ENCODE measurements at regions not wholly inside any gene's neighbourhood (a gene's known extent, or its start where the extent isn't known, plus 50 kb on each side); places are given as distances from the start of the nearest gene placed in this dataset.
A peak's percentile ranks its signal among the peaks of the same experiment; 100 is the strongest.

DNA sequence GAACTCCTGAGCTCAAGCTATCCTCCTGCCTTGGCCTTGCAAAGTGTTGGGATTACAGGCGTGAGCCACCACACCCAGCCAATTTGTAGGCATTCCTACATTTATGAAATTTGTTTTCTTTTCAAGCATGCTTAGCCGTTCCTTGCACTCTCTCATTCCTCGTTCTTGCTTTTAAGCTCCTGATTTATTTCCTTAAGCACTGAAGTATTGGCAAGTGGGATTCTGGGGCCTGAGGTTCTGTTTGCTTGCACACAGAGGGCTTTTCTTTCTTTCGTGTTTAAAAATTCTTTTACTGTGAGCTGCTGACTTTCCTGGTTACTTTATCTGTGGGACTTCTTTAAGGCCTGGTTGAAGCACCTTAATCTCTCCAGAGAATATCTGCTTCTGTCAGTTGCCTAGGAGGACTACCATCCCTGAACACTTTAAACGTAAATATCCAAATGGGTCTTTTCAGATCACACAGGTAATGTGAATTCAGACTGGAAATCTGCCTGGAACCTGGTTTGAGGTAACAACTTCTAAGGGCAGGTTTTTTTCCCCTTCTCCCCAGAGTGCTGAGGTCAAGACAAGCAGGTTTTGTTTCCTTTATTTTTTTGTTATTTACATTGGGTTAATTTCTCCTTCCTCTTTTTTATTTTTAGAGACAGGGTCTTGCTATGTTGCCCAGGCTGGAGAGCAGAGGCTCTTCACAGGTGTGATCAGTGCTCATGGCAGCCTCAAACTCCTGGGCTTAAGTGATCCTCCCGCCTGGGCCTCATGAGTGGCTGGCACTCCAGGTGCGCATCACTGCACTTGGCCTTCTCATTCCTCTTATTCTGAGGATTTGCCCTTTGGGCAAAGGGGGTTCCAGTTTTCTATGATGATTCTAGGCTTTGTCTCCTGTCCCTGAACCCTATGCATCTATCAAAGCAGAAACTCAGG, 102.9 kb downstream of the PFKFB3 start:
- Mint-ChIP-seq H3K4me3 (peak overlapping the region; percentile 8 to 56), H3K9me3 (peaks cover 5 to 8% of the 10 kb centered on the region in 2 donors), H3K4me1 (peaks cover 26 to 40% of the 10 kb centered on the region in 2 donors), H3K27me3 (no peaks in the 10 kb centered on the region), H3K27ac (peak overlapping the region; percentile 65), H3K36me3 (peaks cover 8 to 16% of the 10 kb centered on the region in 2 donors)
- DNase-seq (peak; percentile 23), ATAC-seq (replicated peaks) (peak; percentile 64 to 67)

DNA sequence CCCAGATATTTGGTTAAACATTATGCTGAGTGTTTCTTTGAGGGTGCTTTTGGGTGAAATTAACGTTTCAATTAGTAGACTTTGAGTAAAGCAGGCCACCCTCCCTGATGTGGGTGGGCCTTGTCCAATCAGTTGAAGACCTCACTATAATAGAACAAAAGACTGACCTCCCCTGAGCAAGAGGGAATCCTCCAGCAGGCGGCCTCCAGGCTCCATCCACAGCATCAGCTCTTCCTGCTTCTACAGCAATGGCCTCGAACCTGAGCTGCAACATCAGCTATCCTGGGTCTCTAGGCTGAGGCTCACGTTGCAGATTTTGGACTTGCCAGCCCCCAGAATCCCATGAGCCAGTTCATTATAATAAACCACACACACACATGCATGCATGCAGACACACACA, 104.2 kb downstream of the PFKFB3 start:
- Mint-ChIP-seq H3K4me1 (peaks cover 20 to 34% of the 10 kb centered on the region in 2 donors), H3K27me3 (no peaks in the 10 kb centered on the region), H3K9me3 (peaks cover 4 to 5% of the 10 kb centered on the region in 2 donors), H3K36me3 (peaks cover 8 to 13% of the 10 kb centered on the region in 2 donors), H3K27ac (peak overlapping the region; percentile 14), H3K4me3 (no peak overlapping the region)
- DNase-seq (no peak), ATAC-seq (replicated peaks) (no peak)

DNA sequence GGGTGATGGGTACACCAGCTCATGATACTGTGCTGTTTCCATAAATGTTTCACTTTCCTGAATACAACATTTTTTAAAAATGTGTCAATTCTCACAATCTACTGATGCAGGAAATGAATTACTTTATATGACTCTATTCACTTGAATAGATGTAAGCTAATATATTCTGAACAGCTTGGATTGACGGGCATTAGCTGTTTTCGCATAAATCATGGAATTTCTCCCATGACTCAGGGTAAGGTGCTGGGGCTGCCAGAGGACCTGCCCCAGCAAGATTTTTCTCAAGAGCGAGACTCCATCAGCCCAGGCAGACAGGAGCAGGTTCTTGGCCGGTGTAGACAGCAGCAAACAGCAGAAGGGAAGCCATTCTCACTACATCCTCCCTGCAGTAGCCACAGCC, 107.1 kb downstream of the PFKFB3 start:
- Mint-ChIP-seq H3K36me3 (peaks cover 7 to 8% of the 10 kb centered on the region in 2 donors), H3K27me3 (no peaks in the 10 kb centered on the region), H3K4me3 (no peak overlapping the region), H3K9me3 (peaks cover 4 to 5% of the 10 kb centered on the region in 2 donors), H3K4me1 (peaks cover 23 to 38% of the 10 kb centered on the region in 2 donors), H3K27ac (no peak overlapping the region)
- no peak for DNase-seq
- ATAC-seq (replicated peaks): no peak

DNA sequence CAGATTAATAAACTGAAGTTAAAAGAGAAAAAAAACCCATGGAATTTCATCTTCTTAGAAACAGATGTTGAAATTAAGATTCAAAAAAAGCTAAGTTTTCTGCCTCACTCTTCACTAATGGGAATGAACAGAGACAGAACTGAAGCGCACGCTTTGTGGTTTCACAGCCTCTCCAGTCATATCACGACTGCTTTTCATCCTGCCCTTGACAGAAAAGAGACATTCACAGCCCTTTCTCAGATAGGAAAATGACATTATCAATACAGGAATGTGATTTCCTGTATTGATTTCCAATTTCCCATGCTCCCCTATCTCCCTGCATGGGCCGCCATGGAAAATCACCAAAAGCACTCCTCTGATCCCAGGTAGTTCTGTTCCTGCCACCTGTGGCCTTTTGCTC, 108.2 kb downstream of the PFKFB3 start:
- no peaks in the 10 kb centered on the region for H3K27me3 Mint-ChIP-seq
- ATAC-seq (replicated peaks): peak; percentile 34 to 41
- peaks cover 3 to 5% of the 10 kb centered on the region in 2 donors for H3K9me3 Mint-ChIP-seq
- no peak overlapping the region for H3K27ac Mint-ChIP-seq
- no peak overlapping the region for H3K4me3 Mint-ChIP-seq
- H3K4me1 Mint-ChIP-seq: peaks cover 19 to 39% of the 10 kb centered on the region in 2 donors
- no peak for DNase-seq
- H3K36me3 Mint-ChIP-seq: peaks cover 6 to 7% of the 10 kb centered on the region in 2 donors

DNA sequence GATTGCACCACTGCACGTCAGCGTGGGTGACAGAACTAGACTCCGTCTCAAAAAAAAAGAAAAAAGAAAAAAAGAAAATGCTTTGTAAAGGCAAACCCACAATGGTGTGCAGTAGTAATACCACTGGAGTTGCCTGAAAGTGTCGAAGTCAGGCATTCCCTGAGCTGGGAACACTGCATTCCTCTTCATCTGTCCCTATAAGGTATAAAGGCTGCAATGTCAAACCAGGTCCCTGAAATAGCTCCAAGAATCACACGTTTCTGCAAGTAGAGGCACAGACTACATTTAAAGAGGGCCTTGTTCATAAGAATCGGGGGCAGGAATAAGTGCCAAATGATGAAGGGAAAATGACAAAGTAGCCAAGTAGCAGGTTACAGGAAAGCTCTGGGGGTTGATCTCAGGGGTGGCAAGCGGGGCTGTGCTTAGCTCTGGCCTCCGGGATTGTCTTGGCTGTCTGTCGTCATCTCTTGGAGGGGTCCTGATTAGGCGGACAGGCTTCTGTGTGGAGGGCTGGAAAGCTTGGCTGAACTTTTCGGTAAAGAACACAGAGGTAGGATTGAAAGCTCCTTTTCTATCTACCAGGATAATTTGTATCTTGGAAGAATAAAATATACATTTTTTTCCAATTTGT, 109.1 kb downstream of the PFKFB3 start:
- H3K9me3 Mint-ChIP-seq: peaks cover 1 to 5% of the 10 kb centered on the region in 2 donors
- ATAC-seq (replicated peaks): no peak

DNA sequence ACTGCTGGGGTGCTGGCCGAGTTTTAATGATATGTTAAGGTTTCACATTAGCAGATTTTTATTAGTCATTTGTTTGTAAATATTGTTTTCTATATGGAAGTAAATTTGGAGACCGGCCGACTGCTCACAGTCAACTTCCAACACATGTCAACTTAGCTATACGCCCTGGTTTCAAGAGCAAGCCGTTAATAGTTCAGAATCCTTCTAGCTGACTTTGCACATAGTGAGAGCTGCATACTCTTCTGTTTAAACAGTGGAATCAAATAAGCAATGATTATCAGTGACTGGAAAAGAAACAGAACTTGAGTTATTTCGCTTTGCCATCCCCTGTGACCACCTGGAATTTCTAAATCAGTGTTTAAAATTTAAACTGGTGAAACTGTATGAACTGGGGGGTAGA, 109.9 kb downstream of the PFKFB3 start:
- Mint-ChIP-seq H3K27me3 (no peaks in the 10 kb centered on the region), H3K27ac (no peak overlapping the region), H3K9me3 (no peaks in the 10 kb centered on the region), H3K36me3 (peaks cover 0 to 7% of the 10 kb centered on the region in 2 donors), H3K4me1 (peaks cover 24 to 41% of the 10 kb centered on the region in 2 donors), H3K4me3 (no peak overlapping the region)
- DNase-seq: no peak
- ATAC-seq (replicated peaks): no peak

More for the DNA sequence above, 109.1 kb downstream of the PFKFB3 start:
- Mint-ChIP-seq H3K27ac (peak overlapping the region; percentile 43), H3K4me1 (peaks cover 19 to 40% of the 10 kb centered on the region in 2 donors), H3K27me3 (no peaks in the 10 kb centered on the region), H3K4me3 (no peak overlapping the region), H3K36me3 (peaks cover 3 to 7% of the 10 kb centered on the region in 2 donors)
- DNase-seq: no peak

DNA sequence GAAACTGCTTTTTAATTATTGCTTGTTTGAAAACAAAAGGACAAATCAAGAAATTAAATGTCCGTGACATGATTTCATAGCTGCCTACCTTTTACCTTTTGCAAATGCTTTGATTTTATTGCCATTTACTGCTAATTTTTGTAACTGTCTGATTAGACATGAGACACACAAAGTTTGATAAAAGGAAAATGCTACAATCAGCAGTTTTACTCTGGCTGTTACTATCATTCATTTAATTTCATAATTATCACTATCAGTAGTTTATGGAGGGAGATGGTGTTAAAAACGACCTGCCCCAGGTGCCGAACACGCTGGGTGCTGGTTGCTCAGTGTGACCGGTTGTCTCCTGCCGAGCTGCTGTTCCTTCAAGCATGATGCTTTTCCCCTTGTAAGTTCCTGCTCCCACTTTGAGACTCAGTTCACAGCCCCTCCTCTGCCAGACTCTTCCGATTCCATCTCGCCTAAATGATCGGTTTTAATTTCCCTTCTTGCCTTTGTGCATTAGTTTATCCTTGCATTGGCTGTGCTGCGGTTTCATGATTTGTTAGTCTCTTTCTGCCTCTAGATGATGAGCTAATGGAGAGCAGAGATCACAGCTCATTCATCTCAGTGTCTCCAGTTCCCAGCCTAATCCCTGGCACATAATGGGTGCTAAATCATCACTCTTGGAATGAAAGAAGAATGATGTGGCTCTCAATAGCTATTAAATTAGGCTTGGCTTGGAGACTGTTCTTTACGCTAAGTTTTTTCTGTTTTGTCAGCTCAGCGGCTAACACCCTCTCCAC, 110.6 kb downstream of the PFKFB3 start:
- H3K27ac Mint-ChIP-seq: no peak overlapping the region
- no peaks in the 10 kb centered on the region for H3K27me3 Mint-ChIP-seq
- DNase-seq (no peak), ATAC-seq (replicated peaks) (no peak)
- no peak overlapping the region for H3K4me3 Mint-ChIP-seq
- peaks cover 0 to 7% of the 10 kb centered on the region in 2 donors for H3K36me3 Mint-ChIP-seq
- no peaks in the 10 kb centered on the region for H3K9me3 Mint-ChIP-seq
- peaks cover 26 to 47% of the 10 kb centered on the region in 2 donors for H3K4me1 Mint-ChIP-seq

DNA sequence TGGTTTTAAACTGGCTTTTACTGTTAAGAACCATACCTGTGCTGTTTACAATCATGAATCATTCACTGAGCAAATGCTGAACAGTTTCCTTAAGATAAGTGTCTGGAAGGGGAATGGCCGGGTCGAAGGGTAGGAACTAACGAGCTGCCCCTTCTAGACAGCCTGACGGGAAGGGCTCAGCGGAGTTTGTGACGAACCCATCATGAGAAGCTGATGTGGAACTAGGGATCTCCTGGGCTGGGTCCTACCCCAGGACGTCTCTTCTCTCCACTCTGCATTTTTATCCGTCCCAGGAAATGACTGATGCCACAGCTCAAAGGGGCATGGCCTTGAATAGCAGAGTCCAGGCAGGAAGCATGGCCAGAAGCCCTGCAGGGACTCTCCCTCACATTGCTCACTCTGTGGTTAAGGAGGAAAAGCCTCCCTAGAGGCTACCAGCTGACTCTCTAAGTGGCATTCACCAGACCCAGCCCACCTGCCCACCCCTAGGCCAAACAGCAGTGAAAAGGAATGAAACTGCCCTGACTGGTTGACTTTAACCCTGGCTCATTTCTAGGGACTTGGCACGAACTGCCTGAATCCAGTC, 112.0 kb downstream of the PFKFB3 start:
- Mint-ChIP-seq H3K4me3 (no peak overlapping the region), H3K9me3 (no peaks in the 10 kb centered on the region), H3K36me3 (peaks cover 0 to 7% of the 10 kb centered on the region in 2 donors), H3K27me3 (no peaks in the 10 kb centered on the region), H3K4me1 (peaks cover 27 to 55% of the 10 kb centered on the region in 2 donors), H3K27ac (no peak overlapping the region)
- DNase-seq: no peak
- ATAC-seq (replicated peaks): peak in 1 of 2 donors; percentile 33

DNA sequence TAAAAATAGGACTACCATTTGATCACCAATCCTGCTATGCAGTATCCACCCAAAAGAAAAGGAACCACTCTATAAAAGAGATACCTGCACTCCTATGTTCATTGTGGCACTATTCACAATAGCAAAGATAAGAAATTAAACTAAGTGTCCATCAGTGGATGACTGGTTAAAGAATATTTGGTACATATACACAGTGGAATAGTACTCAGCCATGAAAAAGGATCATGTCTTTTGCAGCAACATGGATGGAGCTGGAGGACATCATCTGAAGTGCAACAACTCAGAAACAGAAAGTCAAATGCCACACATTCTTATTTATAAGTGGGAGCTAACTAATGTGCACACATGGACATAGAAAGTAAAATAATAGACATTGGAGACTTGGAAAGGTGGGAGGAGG, 116.4 kb downstream of the PFKFB3 start:
- peaks cover 0 to 7% of the 10 kb centered on the region in 2 donors for H3K36me3 Mint-ChIP-seq

DNA sequence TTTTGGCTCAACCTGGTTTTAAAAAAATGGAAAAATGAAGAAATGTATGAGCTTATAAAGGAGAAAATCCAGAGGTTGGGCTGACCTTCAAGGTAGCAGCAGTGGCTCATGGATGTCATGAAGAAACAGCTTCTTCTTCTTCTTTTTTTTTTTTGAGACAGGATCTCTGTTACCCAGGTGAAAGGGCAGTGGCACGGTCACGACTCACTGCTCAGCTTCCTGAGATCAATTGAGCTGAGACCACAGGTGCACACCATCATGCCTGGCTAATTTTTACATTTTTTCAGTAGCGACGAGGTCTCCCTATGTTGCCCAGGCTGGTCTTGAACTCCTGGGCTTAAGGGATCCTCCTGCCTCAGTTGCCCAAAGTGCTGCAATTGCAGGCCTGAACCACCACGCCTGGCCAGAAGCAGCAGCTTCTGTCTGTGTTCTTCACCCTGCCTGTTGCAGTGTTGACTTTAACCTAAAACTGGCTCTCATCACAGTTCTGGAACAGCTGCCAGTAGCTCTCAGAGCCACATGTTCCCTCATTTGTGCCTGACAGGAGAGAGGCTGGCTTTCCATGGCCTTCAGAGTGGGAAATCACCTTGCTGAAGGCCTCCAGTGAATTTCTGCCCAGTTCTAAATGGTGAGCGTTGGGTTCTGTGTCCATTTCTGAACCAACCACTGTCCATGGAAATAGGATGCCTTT, 117.7 kb downstream of the PFKFB3 start:
- H3K9me3 Mint-ChIP-seq: no peaks in the 10 kb centered on the region
- peaks cover 23 to 28% of the 10 kb centered on the region in 2 donors for H3K4me1 Mint-ChIP-seq
- peaks cover 0 to 7% of the 10 kb centered on the region in 2 donors for H3K36me3 Mint-ChIP-seq
- no peaks in the 10 kb centered on the region for H3K27me3 Mint-ChIP-seq
- ATAC-seq (replicated peaks) (peak; percentile 92 to 94), DNase-seq (peak; percentile 41)
- no peak overlapping the region for H3K4me3 Mint-ChIP-seq
- no peak overlapping the region for H3K27ac Mint-ChIP-seq

More for the DNA sequence above, 116.4 kb downstream of the PFKFB3 start:
- peaks cover 30 to 41% of the 10 kb centered on the region in 2 donors for H3K4me1 Mint-ChIP-seq
- no peaks in the 10 kb centered on the region for H3K27me3 Mint-ChIP-seq
- no peaks in the 10 kb centered on the region for H3K9me3 Mint-ChIP-seq
- H3K27ac Mint-ChIP-seq: no peak overlapping the region
- DNase-seq (no peak), ATAC-seq (replicated peaks) (no peak)
- no peak overlapping the region for H3K4me3 Mint-ChIP-seq

DNA sequence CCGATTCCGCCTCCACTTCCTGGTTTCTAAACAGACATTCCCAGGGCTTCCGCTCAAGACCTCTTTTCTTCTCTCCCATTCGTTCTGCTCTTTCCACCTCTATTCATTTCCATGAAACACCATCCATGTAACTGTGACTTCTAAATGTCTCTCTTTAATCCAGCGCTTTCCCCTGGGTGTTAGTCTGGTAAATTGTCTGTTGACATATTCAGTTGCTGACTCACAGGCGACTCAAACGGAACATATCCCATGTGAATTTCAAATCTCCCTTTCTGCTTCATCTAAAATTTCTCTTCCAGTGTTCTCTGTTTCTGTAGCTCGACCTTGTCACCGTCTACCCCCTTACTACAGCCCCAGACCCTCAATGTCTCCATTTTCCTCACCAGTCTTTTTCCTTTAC, 119.1 kb downstream of the PFKFB3 start:
- peaks cover 21 to 22% of the 10 kb centered on the region in 2 donors for H3K4me1 Mint-ChIP-seq
- no peaks in the 10 kb centered on the region for H3K27me3 Mint-ChIP-seq
- H3K27ac Mint-ChIP-seq: no peak overlapping the region
- H3K9me3 Mint-ChIP-seq: no peaks in the 10 kb centered on the region
- DNase-seq (no peak), ATAC-seq (replicated peaks) (no peak)
- peaks cover 0 to 6% of the 10 kb centered on the region in 2 donors for H3K36me3 Mint-ChIP-seq
- no peak overlapping the region for H3K4me3 Mint-ChIP-seq

DNA sequence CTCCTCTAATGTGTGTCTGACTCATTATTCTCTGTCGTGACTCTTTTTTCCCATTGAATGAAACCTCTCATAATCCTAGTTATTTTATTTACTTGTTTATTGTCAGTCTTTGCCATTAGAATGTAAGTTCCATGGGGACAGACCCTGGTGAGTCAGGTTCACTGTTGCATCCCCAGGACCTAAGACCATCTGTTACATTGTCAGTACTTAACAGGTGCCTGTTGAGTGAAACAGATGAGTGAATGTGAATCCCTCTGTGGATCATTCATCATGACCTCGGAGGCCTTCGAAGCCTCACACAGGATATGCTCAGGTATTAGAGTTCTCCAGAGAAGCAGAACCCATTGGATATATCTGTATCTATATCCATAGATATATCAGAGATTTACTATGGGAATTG, 120.1 kb downstream of the PFKFB3 start:
- Mint-ChIP-seq H3K4me3 (no peak overlapping the region), H3K27me3 (no peaks in the 10 kb centered on the region), H3K36me3 (no peaks in the 10 kb centered on the region), H3K9me3 (no peaks in the 10 kb centered on the region), H3K27ac (no peak overlapping the region), H3K4me1 (peaks cover 13 to 14% of the 10 kb centered on the region in 2 donors)
- ATAC-seq (replicated peaks) (peak; percentile 35 to 54), DNase-seq (no peak)

DNA sequence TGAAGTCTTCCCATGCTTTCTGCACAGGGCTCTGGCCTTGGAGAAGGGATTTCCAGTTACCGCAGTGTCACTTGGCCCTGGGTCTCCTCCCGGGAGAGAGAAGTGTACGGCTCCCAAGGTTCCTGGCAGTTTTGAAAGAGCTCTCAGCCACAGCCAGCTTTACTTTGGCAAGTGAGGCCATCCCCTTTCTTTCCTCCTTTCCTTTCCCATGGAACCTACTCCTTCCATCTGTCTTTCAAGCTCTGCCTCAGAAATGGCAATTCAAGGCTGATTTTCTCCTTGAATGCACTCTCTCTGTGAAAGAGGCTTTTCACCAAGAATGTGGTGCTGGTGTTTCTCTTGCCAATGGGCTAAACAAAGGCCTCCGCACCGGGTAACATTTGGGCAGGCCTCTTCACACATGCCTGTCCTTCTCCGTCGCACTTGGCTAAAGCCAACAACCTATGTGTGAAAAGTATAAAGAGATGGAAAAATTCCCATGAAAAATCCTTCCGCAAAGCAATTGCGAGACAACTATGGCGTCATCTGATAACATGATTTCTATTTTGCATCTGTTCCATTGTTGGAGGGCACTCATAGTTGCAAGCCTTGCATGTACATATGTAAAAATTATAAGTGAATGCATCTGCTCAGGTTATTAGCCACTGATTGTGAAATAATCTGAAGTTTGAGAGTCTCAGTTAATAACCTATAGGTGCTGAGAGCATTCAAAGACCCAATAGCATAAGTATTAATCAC, 125.4 kb downstream of the PFKFB3 start:
- H3K27ac Mint-ChIP-seq: peak overlapping the region; percentile 73
- peaks cover 0 to 4% of the 10 kb centered on the region in 2 donors for H3K9me3 Mint-ChIP-seq
- H3K4me3 Mint-ChIP-seq: peak overlapping the region; percentile 67 to 70
- DNase-seq (no peak), ATAC-seq (replicated peaks) (no peak)
- H3K36me3 Mint-ChIP-seq: peaks cover 8 to 18% of the 10 kb centered on the region in 2 donors
- H3K27me3 Mint-ChIP-seq: no peaks in the 10 kb centered on the region
- peaks cover 18 to 36% of the 10 kb centered on the region in 2 donors for H3K4me1 Mint-ChIP-seq
